ENCODE measurements at regions not wholly inside any gene's neighbourhood (a gene's known extent, or its start where the extent isn't known, plus 50 kb on each side); places are given as distances from the start of the nearest gene placed in this dataset.

- DNase-seq: no peak
Measured at GRCh38 chr4:82071951-82072350, 301.8 kb downstream of the HNRNPD start.

GRCh38 chr4:82069883-82070638 lies 303.7 kb downstream of the HNRNPD start:
- DNase-seq: no peak

- DNase-seq: no peak
Measured at GRCh38 chr4:82063017-82063416, 310.8 kb downstream of the HNRNPD start.

GRCh38 chr4:82057990-82058544 lies 315.7 kb downstream of the HNRNPD start:
- no peak for DNase-seq

GRCh38 chr4:82055156-82055555 lies 318.6 kb downstream of the HNRNPD start:
- DNase-seq: no peak

- no peak for DNase-seq
Measured at GRCh38 chr4:82053396-82053795, 320.4 kb downstream of the HNRNPD start.

- no peak for DNase-seq
Measured at GRCh38 chr4:82050796-82051195, 323.0 kb downstream of the HNRNPD start.

- no peak for DNase-seq
Measured at GRCh38 chr4:82049294-82049693, 324.5 kb downstream of the HNRNPD start.

- DNase-seq: no peak
Measured at GRCh38 chr4:82047731-82048130, 326.1 kb downstream of the HNRNPD start.

- no peak for DNase-seq
Measured at GRCh38 chr4:82046796-82047195, 327.0 kb downstream of the HNRNPD start.

GRCh38 chr4:82045267-82045666 lies 328.5 kb downstream of the HNRNPD start:
- DNase-seq: no peak

GRCh38 chr4:82044141-82044993 lies 329.4 kb downstream of the HNRNPD start:
- DNase-seq: peak; percentile 32

- no peak for DNase-seq
Measured at GRCh38 chr4:82043809-82044137, 330.0 kb downstream of the HNRNPD start.

GRCh38 chr4:82043081-82043808 lies 330.5 kb downstream of the HNRNPD start:
- no peak for DNase-seq

GRCh38 chr4:82042042-82042441 lies 331.7 kb downstream of the HNRNPD start:
- DNase-seq: no peak

- DNase-seq: no peak
Measured at GRCh38 chr4:82038936-82039335, 334.9 kb downstream of the HNRNPD start.

GRCh38 chr4:82036181-82036580 lies 337.6 kb downstream of the HNRNPD start:
- DNase-seq: no peak

GRCh38 chr4:82034878-82035277 lies 338.9 kb downstream of the HNRNPD start:
- DNase-seq: no peak

- no peak for DNase-seq
Measured at GRCh38 chr4:82033862-82034261, 339.9 kb downstream of the HNRNPD start.

- no peak for DNase-seq
Measured at GRCh38 chr4:82031376-82031927, 342.3 kb downstream of the HNRNPD start.

GRCh38 chr4:82017680-82018079 lies 356.1 kb downstream of the HNRNPD start:
- no peak for DNase-seq

- DNase-seq: no peak
Measured at GRCh38 chr4:82005158-82005557, 368.6 kb downstream of the HNRNPD start.

GRCh38 chr4:81997313-81997712 lies 376.5 kb downstream of the HNRNPD start:
- no peak for DNase-seq

All from stimulated activated CD8-positive, alpha-beta memory T cell treated with anti-CD3 and anti-CD28 coated beads, Interleukin-4, amount 100 ng/mL, for 48 hours (primary cell).